ENCODE measurements at regions not wholly inside any gene's neighbourhood (a gene's known extent, or its start where the extent isn't known, plus 50 kb on each side); places are given as distances from the start of the nearest gene placed in this dataset.

GRCh38 chr15:47384341-47384740, 333.0 kb upstream of the SEMA6D start:
- Mint-ChIP-seq H3K36me3 (no peaks in the 10 kb centered on the region), H3K27ac (no peak overlapping the region), H3K4me1 (no peaks in the 10 kb centered on the region)

GRCh38 chr15:47384776-47385175, 332.5 kb upstream of the SEMA6D start:
- Mint-ChIP-seq H3K36me3 (no peaks in the 10 kb centered on the region), H3K27ac (no peak overlapping the region), H3K4me3 (no peak overlapping the region), H3K9me3 (peaks cover 0 to 8% (median 0%) of the 10 kb centered on the region in 3 donors), H3K27me3 (no peaks in the 10 kb centered on the region), H3K4me1 (no peaks in the 10 kb centered on the region)

More at GRCh38 chr15:47384341-47384740, 333.0 kb upstream of the SEMA6D start:
- no peak overlapping the region for H3K4me3 Mint-ChIP-seq
- H3K9me3 Mint-ChIP-seq = peaks cover 0 to 6% (median 2%) of the 10 kb centered on the region in 3 donors
- H3K27me3 Mint-ChIP-seq = no peaks in the 10 kb centered on the region

- Mint-ChIP-seq H3K4me1 (no peaks in the 10 kb centered on the region), H3K4me3 (no peak overlapping the region), H3K27me3 (no peaks in the 10 kb centered on the region), H3K9me3 (peaks cover 0 to 6% (median 0%) of the 10 kb centered on the region in 3 donors), H3K36me3 (no peaks in the 10 kb centered on the region), H3K27ac (no peak overlapping the region)
Measured at GRCh38 chr15:47386459-47386858, 330.8 kb upstream of the SEMA6D start.

- no peaks in the 10 kb centered on the region for H3K27me3 Mint-ChIP-seq
- H3K27ac Mint-ChIP-seq = no peak overlapping the region
- H3K9me3 Mint-ChIP-seq = peaks cover 0 to 4% (median 0%) of the 10 kb centered on the region in 3 donors
- H3K4me1 Mint-ChIP-seq = no peaks in the 10 kb centered on the region
- H3K4me3 Mint-ChIP-seq = no peak overlapping the region
- no peaks in the 10 kb centered on the region for H3K36me3 Mint-ChIP-seq
Measured at GRCh38 chr15:47388299-47388698, 329.0 kb upstream of the SEMA6D start.

GRCh38 chr15:47390208-47390765, 327.0 kb upstream of the SEMA6D start:
- Mint-ChIP-seq H3K4me1 (no peaks in the 10 kb centered on the region), H3K4me3 (no peak overlapping the region), H3K27me3 (no peaks in the 10 kb centered on the region), H3K36me3 (no peaks in the 10 kb centered on the region), H3K27ac (no peak overlapping the region), H3K9me3 (peaks cover 0 to 3% (median 0%) of the 10 kb centered on the region in 3 donors)

- Mint-ChIP-seq H3K9me3 (peaks cover 0 to 3% (median 0%) of the 10 kb centered on the region in 3 donors), H3K4me1 (peaks cover 0 to 2% (median 0%) of the 10 kb centered on the region in 3 donors), H3K36me3 (no peaks in the 10 kb centered on the region), H3K27me3 (no peaks in the 10 kb centered on the region), H3K27ac (no peak overlapping the region), H3K4me3 (no peak overlapping the region)
Measured at GRCh38 chr15:47394286-47394809, 323.0 kb upstream of the SEMA6D start.

GRCh38 chr15:47395076-47395475, 322.2 kb upstream of the SEMA6D start:
- no peak overlapping the region for H3K27ac Mint-ChIP-seq
- peaks cover 0 to 2% (median 0%) of the 10 kb centered on the region in 3 donors for H3K4me1 Mint-ChIP-seq

GRCh38 chr15:47397655-47398054, 319.6 kb upstream of the SEMA6D start:
- Mint-ChIP-seq H3K27ac (no peak overlapping the region), H3K4me3 (no peak overlapping the region), H3K4me1 (peaks cover 0 to 2% (median 0%) of the 10 kb centered on the region in 3 donors), H3K9me3 (no peaks in the 10 kb centered on the region), H3K27me3 (no peaks in the 10 kb centered on the region), H3K36me3 (no peaks in the 10 kb centered on the region)

More at GRCh38 chr15:47395076-47395475, 322.2 kb upstream of the SEMA6D start:
- no peaks in the 10 kb centered on the region for H3K9me3 Mint-ChIP-seq
- H3K4me3 Mint-ChIP-seq = no peak overlapping the region
- H3K27me3 Mint-ChIP-seq = no peaks in the 10 kb centered on the region
- H3K36me3 Mint-ChIP-seq = no peaks in the 10 kb centered on the region

- H3K4me1 Mint-ChIP-seq = peaks cover 0 to 2% (median 0%) of the 10 kb centered on the region in 3 donors
- no peak overlapping the region for H3K4me3 Mint-ChIP-seq
- H3K36me3 Mint-ChIP-seq = no peaks in the 10 kb centered on the region
- H3K27ac Mint-ChIP-seq = no peak overlapping the region
- H3K9me3 Mint-ChIP-seq = no peaks in the 10 kb centered on the region
- no peaks in the 10 kb centered on the region for H3K27me3 Mint-ChIP-seq
Measured at GRCh38 chr15:47398132-47398531, 319.2 kb upstream of the SEMA6D start.

- Mint-ChIP-seq H3K9me3 (peaks cover 0 to 1% (median 0%) of the 10 kb centered on the region in 3 donors), H3K4me1 (peaks cover 0 to 2% (median 0%) of the 10 kb centered on the region in 3 donors), H3K4me3 (no peak overlapping the region), H3K27ac (no peak overlapping the region), H3K36me3 (no peaks in the 10 kb centered on the region), H3K27me3 (no peaks in the 10 kb centered on the region)
Measured at GRCh38 chr15:47398594-47398993, 318.7 kb upstream of the SEMA6D start.

GRCh38 chr15:47399100-47399499, 318.2 kb upstream of the SEMA6D start:
- Mint-ChIP-seq H3K36me3 (no peaks in the 10 kb centered on the region), H3K27ac (no peak overlapping the region), H3K9me3 (peaks cover 0 to 1% (median 0%) of the 10 kb centered on the region in 3 donors), H3K27me3 (no peaks in the 10 kb centered on the region), H3K4me1 (peaks cover 0 to 2% (median 0%) of the 10 kb centered on the region in 3 donors), H3K4me3 (no peak overlapping the region)

- Mint-ChIP-seq H3K27me3 (no peaks in the 10 kb centered on the region), H3K4me3 (no peak overlapping the region), H3K36me3 (no peaks in the 10 kb centered on the region), H3K9me3 (peaks cover 0 to 1% (median 0%) of the 10 kb centered on the region in 3 donors), H3K27ac (no peak overlapping the region), H3K4me1 (no peaks in the 10 kb centered on the region)
Measured at GRCh38 chr15:47400603-47401002, 316.7 kb upstream of the SEMA6D start.

- no peak overlapping the region for H3K27ac Mint-ChIP-seq
- no peak overlapping the region for H3K4me3 Mint-ChIP-seq
- H3K4me1 Mint-ChIP-seq = no peaks in the 10 kb centered on the region
- H3K9me3 Mint-ChIP-seq = peaks cover 0 to 1% (median 0%) of the 10 kb centered on the region in 3 donors
- H3K36me3 Mint-ChIP-seq = no peaks in the 10 kb centered on the region
- no peaks in the 10 kb centered on the region for H3K27me3 Mint-ChIP-seq
Measured at GRCh38 chr15:47401427-47401826, 315.9 kb upstream of the SEMA6D start.

GRCh38 chr15:47402829-47403228, 314.5 kb upstream of the SEMA6D start:
- H3K36me3 Mint-ChIP-seq = no peaks in the 10 kb centered on the region
- peak overlapping the region in 1 of 4 donors; percentile 10 for H3K4me3 Mint-ChIP-seq
- H3K4me1 Mint-ChIP-seq = no peaks in the 10 kb centered on the region
- no peak overlapping the region for H3K27ac Mint-ChIP-seq
- no peaks in the 10 kb centered on the region for H3K27me3 Mint-ChIP-seq
- peaks cover 0 to 1% (median 0%) of the 10 kb centered on the region in 3 donors for H3K9me3 Mint-ChIP-seq

- H3K27me3 Mint-ChIP-seq = no peaks in the 10 kb centered on the region
- H3K27ac Mint-ChIP-seq = no peak overlapping the region
- no peak overlapping the region for H3K4me3 Mint-ChIP-seq
- no peaks in the 10 kb centered on the region for H3K4me1 Mint-ChIP-seq
- H3K36me3 Mint-ChIP-seq = no peaks in the 10 kb centered on the region
- peaks cover 0 to 1% (median 0%) of the 10 kb centered on the region in 3 donors for H3K9me3 Mint-ChIP-seq
Measured at GRCh38 chr15:47404877-47405276, 312.4 kb upstream of the SEMA6D start.

All from IgD-negative memory B cell (primary cell).